Motor neuron (in vitro differentiated cells): ENCODE measurements at regions not wholly inside any gene's neighbourhood (a gene's known extent, or its start where the extent isn't known, plus 50 kb on each side); places are given as distances from the start of the nearest gene placed in this dataset.

Experiments used
- ATAC-seq, 8 experiments: fragments of 200-7000 bp; cut with Tn5 transposase; replicated peaks in 6 of 8; 2 replicates each; pipeline ENCODE4 v1.8.0; 2021; ENCODE audit warnings: mild to moderate bottlenecking in 8 of 8, moderate library complexity in 8 of 8
- H3K27ac ChIP-seq, 2 donors: fragments of 250-450 bp; sonication (Bioruptor Pico); 2 replicates each; pipeline ENCODE4 v1.9.0; 2021; ENCODE audit warnings: antibody characterized with exemption in 2 of 2, mild to moderate bottlenecking in 2 of 2, moderate library complexity in 1 of 2
- H3K4me1 ChIP-seq, 2 donors: fragments of 250-450 bp; sonication (Bioruptor Pico); replicated peaks in 1 of 2; 2 replicates each; pipeline ENCODE4 v1.6.1; 2021; ENCODE audit warnings: antibody characterized with exemption in 2 of 2, mild to moderate bottlenecking in 2 of 2, moderate library complexity in 1 of 2
- H3K4me3 ChIP-seq, 5 donors: fragments of 250-450 bp; sonication (Bioruptor Pico); 2 replicates each; pipeline ENCODE4 v1.9.0; 2021; ENCODE audit warnings: antibody characterized with exemption in 5 of 5, mild to moderate bottlenecking in 5 of 5, moderate library complexity in 4 of 5
- WGBS, 10 experiments: fragments of 450-650 bp; shearing (Covaris generic); methylation state at CpG; one replicate each; pipeline ENCODE4 v1.0.0; 2022; 5-methylcytosine and 5-hydroxymethylcytosine counted together
- in situ Hi-C, 9 experiments: fragments of 400-800 bp; cut with MboI; loops; one replicate each; pipeline ENCODE4 v1.15.0; 2021; ENCODE audit warnings: low sequenced_read_pairs in 9 of 9, low pct_unique_long_range_greater_than_20kb in 2 of 9; ENCODE audit not compliant: unreplicated experiment in 9 of 9

DNA sequence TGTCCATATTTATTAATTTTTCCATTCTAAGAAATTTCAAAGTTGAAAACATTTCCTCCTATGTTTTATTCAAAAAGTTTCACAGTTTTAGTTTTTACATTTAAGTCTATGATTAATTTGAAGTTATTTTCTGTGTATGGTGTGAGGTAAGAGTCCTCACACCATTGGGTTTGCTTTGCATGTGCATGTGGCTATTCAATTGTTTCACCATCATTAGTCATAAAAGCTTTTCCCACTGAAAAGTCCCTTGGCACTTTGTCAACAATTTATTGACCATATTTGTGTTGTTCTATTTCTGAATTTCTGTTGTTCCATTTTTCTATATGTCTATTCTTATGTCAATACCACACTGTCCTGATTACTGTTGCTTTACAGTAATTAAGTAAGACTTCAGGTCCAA lies 186.5 kb downstream of the KIF18A start:
- Histone ChIP-seq H3K27ac (no peak overlapping the region), H3K4me3 (no peak overlapping the region), H3K4me1 (no peaks in the 10 kb centered on the region)
- in situ Hi-C loops = no loop called here
- no peak for ATAC-seq

- 37 to 100% (median 85%) methylated on average over 1 to 5 of the region's 6 CpGs; no CpG with 5 or more reads in 2 of the 10 experiments for WGBS, 10 experiments
- ATAC-seq = no peak
- no peak overlapping the region for H3K4me3 ChIP-seq
- H3K27ac ChIP-seq = no peak overlapping the region
- in situ Hi-C loops = no loop called here
- H3K4me1 ChIP-seq = no peaks in the 10 kb centered on the region
Observed at GRCh38 chr11:27916541-27917100, 191.3 kb downstream of the KIF18A start.

DNA sequence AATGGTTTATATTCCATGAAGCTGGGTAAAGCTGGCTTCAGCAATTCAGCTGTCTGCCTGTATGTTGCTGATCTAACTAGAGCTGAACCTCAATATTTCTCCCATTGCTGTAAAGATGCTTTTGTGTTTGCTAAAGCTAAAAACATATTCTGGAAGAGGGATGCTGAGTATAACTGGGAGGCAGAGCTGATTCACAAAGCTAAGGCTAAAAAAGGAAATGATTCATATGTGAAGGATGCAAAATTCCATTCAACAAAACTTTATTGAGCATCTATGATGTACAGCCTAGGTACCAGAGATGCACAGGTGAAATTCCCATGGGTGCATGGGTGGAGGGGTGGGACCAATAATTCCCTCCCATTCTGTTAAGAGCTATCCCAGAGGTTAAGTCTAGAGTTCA lies 193.9 kb downstream of the KIF18A start:
- Histone ChIP-seq H3K27ac (no peak overlapping the region), H3K4me3 (no peak overlapping the region), H3K4me1 (no peaks in the 10 kb centered on the region)
- no peak for ATAC-seq
- in situ Hi-C loops = no loop called here

- in situ Hi-C loops = no loop called here
- whole genome bisulfite sequencing, 10 experiments = 35 to 100% (median 53%) methylated on average over 1 to 3 of the region's 3 CpGs; no CpG with 5 or more reads in 2 of the 10 experiments
- Histone ChIP-seq H3K4me1 (no peaks in the 10 kb centered on the region), H3K4me3 (no peak overlapping the region), H3K27ac (no peak overlapping the region)
- peak in 1 of 8 experiments; percentile 20 for ATAC-seq
Observed at GRCh38 chr11:27913650-27914049, 194.3 kb downstream of the KIF18A start.

DNA sequence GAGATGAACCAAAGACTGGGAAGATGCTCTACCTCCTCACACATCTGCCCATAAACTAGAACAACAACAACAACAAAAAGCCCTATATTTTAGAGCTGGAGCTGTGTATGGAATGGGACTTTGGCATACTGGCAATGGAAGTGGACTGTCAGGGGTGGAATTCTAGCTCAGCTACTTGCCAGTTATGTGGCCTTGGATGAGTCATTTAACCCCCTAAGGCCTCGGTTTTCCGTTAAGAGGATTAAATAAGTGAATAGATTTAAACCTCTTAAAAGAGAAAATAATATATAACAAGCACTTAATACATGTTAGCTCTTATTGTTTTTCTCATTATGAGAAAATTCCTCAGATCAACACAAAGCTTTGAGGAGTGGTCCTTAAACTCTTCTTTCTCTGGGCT lies 195.0 kb downstream of the KIF18A start:
- 0 to 80% (median 36%) methylated on average over 2 of the region's 2 CpGs; no CpG with 5 or more reads in 6 of the 10 experiments for WGBS, 10 experiments
- in situ Hi-C loops = no loop called here
- no peak overlapping the region for H3K4me3 ChIP-seq
- H3K4me1 ChIP-seq = no peaks in the 10 kb centered on the region
- H3K27ac ChIP-seq = no peak overlapping the region
- no peak for ATAC-seq

GRCh38 chr11:27910186-27910931 lies 197.6 kb downstream of the KIF18A start:
- H3K4me1 ChIP-seq = no peaks in the 10 kb centered on the region
- ATAC-seq = peak in 3 of 8 experiments; percentile 42 to 90 (median 75)
- no peak overlapping the region for H3K4me3 ChIP-seq

DNA sequence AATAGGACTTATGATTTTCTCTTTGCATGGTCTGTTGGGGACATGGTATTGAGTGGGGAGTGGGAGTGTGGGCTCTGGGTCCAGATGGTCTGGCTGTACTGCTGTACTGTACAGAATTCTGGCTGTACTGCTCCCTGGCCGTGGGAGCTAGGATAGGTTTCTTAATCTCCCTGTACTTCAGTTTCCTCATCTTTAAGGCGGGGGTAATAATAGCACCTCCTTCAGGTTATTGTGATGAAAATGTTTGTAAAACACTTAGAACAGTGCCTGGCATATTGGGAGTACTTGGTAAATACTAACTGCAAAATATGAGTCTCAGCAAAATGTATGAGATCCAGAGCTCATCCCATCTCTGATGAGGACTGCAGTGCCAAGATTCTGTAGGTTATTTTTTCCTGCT lies 198.6 kb downstream of the KIF18A start:
- Histone ChIP-seq H3K4me3 (no peak overlapping the region), H3K27ac (no peak overlapping the region), H3K4me1 (no peaks in the 10 kb centered on the region)
- no peak for ATAC-seq
- in situ Hi-C loops = no loop called here
- 60 to 100% (median 75%) methylated on average over 1 to 2 of the region's 2 CpGs; no CpG with 5 or more reads in 3 of the 10 experiments for WGBS, 10 experiments

More at GRCh38 chr11:27910186-27910931, 197.6 kb downstream of the KIF18A start:
- 10 to 89% (median 50%) methylated on average over 2 to 5 of the region's 5 CpGs for WGBS, 10 experiments
- in situ Hi-C loops = no loop called here
- H3K27ac ChIP-seq = no peak overlapping the region

DNA sequence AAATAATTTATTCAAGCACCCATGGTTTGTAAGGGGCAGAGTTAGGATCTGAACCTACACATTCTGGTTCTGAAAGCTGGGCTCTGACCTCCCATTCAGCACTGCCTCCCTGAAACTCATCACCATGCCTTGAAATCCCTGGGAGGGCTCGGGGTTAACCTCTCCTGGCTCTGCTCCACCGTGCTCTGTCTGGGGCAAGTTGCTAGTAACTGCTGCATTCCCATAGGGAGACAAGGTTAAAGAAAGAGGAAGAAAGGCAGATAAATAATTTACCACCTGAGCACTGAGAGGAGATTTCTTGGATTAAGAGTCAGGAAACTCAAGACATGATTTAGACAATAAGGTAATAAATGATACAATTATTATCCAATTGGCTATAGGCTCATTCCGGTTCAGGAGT lies 199.3 kb downstream of the KIF18A start:
- in situ Hi-C loops = no loop called here
- H3K4me3 ChIP-seq = no peak overlapping the region
- 0 to 100% (median 69%) methylated on average over 1 to 2 of the region's 3 CpGs; no CpG with 5 or more reads in 1 of the 10 experiments for WGBS, 10 experiments
- H3K27ac ChIP-seq = no peak overlapping the region
- H3K4me1 ChIP-seq = no peaks in the 10 kb centered on the region
- ATAC-seq = no peak

DNA sequence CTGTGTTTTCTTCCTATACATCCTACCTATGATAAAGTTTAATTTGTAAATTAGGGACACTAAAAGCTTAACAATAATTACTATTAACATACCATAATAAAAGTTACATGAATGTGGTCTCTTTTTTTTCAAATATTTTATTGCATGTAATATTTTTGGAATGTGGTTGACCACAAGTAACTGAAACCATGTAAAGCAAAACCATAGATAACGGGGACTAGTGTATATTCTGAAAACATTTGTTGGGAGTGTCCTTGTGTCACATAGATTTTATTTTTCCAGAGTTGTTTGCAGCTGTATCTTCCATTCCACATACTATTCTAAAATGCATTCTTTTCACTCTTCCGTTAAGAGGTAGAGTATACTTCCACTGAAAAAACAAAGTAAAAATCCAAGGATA lies 200.4 kb downstream of the KIF18A start:
- Histone ChIP-seq H3K27ac (no peak overlapping the region), H3K4me3 (no peak overlapping the region), H3K4me1 (peaks cover 0 to 2% of the 10 kb centered on the region in 2 donors)
- 27 to 100% (median 86%) methylated on average over 1 to 2 of the region's 2 CpGs; no CpG with 5 or more reads in 1 of the 10 experiments for WGBS, 10 experiments
- no peak for ATAC-seq
- in situ Hi-C loops = no loop called here

- no peak for ATAC-seq
- peaks cover 0 to 3% of the 10 kb centered on the region in 2 donors for H3K4me1 ChIP-seq
- no peak overlapping the region for H3K4me3 ChIP-seq
- H3K27ac ChIP-seq = no peak overlapping the region
- 20 to 83% (median 73%) methylated on average over 1 to 2 of the region's 2 CpGs; no CpG with 5 or more reads in 7 of the 10 experiments for WGBS, 10 experiments
- in situ Hi-C loops = no loop called here
Observed at GRCh38 chr11:27907091-27907490, 200.9 kb downstream of the KIF18A start.

DNA sequence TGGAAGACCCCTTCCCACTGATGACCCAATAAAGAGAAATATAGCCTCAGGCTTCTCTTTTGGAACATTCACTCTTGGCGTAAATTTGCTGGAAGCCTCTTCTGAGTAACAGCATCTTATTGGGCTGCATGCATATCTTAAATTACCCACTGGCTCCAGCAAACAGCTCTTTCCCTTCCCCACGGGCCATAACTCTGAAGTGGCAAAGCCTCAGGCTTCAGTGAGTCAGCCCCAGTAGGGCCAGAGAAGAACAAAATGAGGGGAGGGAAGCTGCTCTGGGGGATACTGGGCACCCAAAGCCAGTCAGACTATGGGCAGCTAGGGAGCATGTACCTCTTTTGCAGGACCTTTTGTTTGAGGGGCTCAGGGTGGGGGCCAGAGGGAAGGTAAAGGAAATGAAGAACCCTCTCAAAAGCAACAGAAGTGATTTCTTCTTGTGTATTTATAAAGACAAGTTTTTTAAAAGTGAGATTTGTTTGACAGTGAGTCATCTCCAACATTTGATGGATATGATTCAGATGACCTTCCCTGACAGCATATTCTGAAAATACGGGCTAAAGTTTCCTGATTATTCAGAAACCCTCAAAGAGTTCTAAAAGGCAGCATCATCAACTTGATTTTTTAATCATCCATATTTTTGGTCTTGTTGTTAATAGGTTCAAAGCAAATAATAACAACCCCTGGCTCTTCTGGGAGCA lies 203.4 kb downstream of the KIF18A start:
- peak in 2 of 8 experiments; percentile 70 to 93 for ATAC-seq
- in situ Hi-C loops = no loop called here
- 0 to 100% (median 44%) methylated on average over 1 to 3 of the region's 3 CpGs; no CpG with 5 or more reads in 2 of the 10 experiments for WGBS, 10 experiments
- no peak overlapping the region for H3K4me3 ChIP-seq
- peaks cover 0 to 3% of the 10 kb centered on the region in 2 donors for H3K4me1 ChIP-seq
- H3K27ac ChIP-seq = no peak overlapping the region

GRCh38 chr11:27902981-27903624 lies 202.8 kb upstream of the BDNF start:
- no peak overlapping the region for H3K4me3 ChIP-seq
- in situ Hi-C loops = no loop called here
- H3K27ac ChIP-seq = no peak overlapping the region
- peaks cover 0 to 3% of the 10 kb centered on the region in 2 donors for H3K4me1 ChIP-seq
- 48 to 94% (median 69%) methylated on average over 2 to 5 of the region's 5 CpGs for WGBS, 10 experiments
- peak in 5 of 8 experiments; percentile 29 to 57 (median 51) for ATAC-seq

DNA sequence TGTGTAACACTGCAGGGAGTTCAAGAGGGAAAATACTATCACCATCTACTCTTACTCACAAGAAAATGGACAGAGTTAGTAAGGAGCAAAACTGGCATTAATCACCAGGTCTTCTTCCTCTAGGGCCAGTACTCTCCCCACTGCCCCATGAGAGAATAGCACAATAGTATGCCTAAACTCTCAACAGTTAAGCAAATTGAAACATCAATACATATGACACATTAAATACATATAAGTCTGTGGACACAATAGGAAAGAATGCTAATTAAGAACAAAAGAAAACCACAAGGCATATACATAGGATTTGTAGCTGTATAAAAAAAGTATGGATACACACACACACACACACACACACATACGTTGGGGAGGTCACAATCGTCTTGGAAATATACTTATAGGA lies 197.9 kb upstream of the BDNF start:
- in situ Hi-C loops = no loop called here
- Histone ChIP-seq H3K4me1 (peaks cover 0 to 3% of the 10 kb centered on the region in 2 donors), H3K4me3 (no peak overlapping the region), H3K27ac (no peak overlapping the region)
- 27 to 100% (median 67%) methylated on average over 1 to 2 of the region's 2 CpGs; no CpG with 5 or more reads in 5 of the 10 experiments for WGBS, 10 experiments
- no peak for ATAC-seq
